GM21528 (cell line): ENCODE measurements at regions not wholly inside any gene's neighbourhood (a gene's known extent, or its start where the extent isn't known, plus 50 kb on each side); places are given as distances from the start of the nearest gene placed in this dataset.
"Not testable (repeated sequence)": the region's sequence is repeated elsewhere in the genome, so short reads cannot be mapped to it uniquely, and the experiment has no call there.

Source experiments
- ATAC-seq: cut with Tn5 transposase; IDR thresholded peaks from one replicate; pipeline ENCODE4 v1.9.1; 2021; ENCODE audit warnings: mild to moderate bottlenecking, moderate library complexity; ENCODE audit not compliant: unreplicated experiment, low FRiP score

DNA sequence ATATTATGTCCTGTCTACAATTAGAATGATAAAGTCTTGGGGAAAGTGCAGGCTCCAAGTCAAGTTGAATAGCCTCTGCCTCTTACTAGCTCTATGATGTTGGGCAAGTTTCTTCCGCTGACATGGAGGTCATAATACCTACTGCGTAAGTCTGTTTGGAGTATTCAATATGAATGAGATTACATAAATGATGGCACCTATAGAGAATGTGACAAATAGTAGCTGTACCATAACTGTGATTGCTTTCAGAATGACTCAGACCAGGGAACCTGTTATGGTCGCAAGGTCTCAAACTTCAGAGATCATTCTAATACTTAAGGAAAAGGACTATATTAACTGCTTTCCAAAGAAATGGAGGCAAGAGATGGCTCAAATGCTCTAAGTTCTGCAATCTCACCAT is 94.0 kb upstream of the ABCA1 start:
- ATAC-seq, result no peak

DNA sequence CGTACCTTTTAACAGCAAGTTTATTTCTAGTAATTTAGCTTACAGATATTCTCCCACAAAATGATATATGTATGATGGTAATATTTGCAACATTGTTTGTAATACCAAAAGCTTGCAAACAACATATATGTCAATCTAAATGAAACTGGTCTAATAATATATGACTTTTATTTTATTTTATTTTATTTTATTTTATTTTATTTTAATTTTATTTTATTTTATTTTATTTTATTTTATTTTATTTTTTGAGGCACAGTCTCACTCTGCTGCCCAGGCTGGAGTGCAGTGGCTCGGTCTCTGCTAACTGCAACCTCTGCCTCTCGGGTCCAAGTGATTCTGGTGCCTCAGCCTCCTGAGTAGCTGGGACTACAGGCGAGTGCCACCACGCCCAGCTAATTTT is 94.6 kb upstream of the ABCA1 start:
- not testable (repeated sequence) for ATAC-seq

DNA sequence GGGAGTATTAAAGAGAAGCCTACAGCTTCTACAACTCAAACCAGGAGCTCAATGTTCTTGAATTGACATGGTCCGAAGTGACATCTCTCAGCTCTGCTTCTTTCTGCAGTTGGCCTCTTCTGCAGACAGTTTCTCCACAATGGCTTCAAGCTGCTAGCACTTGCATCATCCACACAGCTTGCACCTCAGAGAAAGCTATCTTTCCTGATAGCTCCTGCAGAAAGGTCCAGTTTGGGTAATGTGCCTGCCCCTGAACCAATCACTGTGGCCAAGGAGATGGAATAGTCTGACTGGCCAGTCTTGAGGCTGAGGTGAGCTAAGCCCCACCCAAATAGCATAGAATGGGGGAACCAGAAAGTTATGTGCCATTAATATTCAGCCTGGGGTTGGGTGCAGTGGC is 95.8 kb upstream of the ABCA1 start:
- no peak for ATAC-seq

DNA sequence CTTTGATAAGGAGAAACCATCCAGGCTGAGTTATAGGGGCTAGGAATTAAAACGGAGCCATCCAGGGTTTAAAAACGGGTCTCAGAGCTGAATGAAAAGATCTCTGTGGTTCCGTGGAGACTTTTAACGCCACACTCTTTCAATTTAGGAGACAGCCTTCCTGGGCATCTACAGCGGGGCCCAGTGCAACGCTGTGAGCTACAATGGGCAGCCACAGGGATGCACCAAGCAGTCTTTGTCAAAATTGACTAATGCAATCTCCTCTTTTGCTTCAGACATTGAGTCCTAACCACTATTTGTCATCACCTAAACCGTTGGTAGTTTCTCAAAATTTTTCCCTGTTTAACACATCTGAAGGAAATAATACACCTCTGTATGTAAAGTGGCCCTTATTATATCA is 96.6 kb upstream of the ABCA1 start:
- no peak for ATAC-seq

DNA sequence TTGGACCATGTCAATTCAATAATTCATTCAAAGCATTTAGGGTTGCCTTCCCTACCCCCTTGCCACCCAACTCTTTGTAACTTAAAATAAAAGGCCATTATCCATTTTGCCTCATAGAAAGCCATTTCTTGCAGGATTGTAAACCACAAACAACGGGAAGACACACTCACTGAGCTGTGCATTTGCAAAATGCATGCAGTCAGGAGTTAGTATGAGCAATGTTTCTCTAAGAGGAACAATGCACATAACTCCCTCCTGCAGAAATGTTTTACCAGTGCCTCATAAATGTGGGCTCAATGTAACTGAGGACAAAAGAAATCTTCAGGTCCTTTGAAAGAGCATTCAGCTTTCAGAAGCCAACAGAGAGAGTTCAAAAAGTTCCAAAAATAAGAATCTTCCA is 98.5 kb upstream of the ABCA1 start:
- ATAC-seq, result no peak

DNA sequence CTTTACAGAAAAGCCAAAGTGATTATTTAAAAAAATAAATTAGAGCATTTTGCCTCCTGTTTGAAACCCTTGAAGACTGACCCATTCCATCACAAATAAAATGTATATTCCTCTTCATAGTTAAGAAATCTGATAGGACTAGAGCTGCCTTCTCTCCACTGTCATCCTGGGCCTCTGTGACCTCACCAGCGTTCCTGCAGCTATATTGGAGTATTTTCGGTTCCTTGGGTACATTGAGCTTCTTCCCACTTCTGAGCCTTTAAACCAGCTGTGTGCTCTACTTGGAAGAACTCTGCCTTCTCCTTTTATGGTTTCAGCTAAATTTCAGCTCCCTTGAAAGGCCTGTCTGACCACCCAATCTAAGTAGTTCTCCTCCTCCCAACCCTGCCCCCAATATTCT is 99.1 kb upstream of the ABCA1 start:
- ATAC-seq, result no peak

DNA sequence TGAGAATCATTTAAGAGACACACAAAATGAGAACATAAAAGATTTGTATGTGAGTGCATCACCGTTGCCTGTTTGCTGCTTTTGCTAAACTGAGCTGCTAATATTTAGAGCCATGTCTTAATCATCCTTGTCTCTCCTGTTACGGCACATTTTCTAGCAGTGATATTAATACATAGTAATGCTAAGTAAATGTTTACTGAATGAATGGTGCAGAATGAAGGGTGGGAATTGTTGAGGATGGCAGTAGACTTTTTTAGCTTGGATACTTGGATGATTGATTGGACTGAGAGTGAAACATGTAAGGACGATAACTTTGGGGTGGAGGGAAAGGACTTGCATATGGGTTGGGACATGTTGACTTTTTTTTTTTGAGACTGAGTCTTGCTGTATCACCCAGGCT is 102.3 kb upstream of the ABCA1 start:
- no peak for ATAC-seq

DNA sequence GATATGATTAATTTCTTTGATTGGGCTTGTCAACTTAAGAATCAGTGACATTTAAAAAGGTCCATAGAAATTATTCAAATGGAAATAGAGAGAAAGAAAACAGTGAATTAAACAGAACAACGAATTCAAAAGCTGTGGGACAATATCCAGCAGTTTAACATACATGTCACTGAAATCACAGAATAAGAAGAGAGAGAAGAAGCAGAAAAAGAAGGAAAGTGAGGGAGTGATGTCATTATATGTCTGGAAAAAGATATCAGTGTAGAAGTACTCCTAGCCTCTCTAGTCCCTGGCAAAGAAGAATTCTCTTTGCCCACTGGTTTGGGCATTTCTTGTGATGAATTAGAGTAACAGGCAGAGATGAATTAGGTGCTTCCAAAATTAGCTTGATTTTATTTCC is 109.2 kb upstream of the ABCA1 start:
- no peak for ATAC-seq

DNA sequence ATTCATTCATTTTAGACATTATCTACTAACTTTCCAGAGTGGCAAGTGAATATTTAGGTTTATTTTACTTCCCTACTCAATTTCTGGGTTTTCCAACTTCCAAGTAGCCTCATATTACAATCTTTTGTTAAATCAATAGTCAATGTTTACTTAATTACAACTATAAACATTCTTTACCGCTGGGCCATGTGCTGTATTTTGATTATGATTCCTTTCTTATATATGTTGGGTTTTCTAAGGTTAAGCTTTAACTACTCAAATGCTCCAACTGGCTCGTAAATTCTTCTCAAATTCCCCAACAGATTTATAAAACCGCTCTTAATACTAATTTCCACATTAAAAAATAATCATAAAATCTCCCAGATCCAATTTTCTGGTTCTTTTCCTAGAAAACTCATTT is 110.1 kb upstream of the ABCA1 start:
- ATAC-seq, result no peak

DNA sequence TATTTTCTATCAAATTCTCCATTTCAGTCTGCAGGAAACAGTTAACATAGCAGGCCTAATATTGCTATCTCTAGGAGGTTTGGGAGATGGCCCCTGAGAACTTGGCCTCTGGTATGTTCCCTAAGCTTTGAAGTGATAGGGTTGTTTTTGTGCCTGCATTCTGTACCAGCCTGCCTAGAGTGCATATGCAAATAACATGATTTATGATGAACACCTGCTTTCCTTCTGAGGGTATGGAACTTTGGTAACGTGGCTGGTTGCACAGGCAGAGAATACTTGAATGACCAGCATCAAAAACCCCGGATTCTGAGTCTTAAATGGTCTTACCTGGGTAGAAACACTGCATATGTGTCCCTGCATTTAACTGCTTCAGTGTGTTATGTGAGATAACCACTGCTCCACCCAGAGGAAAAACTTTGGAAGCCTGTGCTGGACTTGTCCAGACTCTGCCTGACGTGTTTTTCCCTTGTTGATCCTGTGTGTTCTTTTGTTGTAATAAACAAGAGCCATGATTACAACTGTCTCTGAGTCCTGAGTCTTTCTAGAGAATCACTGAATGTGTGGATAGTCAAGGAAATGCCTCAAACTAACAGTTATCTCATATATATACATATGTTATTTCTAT is 111.3 kb upstream of the ABCA1 start:
- ATAC-seq, result no peak

DNA sequence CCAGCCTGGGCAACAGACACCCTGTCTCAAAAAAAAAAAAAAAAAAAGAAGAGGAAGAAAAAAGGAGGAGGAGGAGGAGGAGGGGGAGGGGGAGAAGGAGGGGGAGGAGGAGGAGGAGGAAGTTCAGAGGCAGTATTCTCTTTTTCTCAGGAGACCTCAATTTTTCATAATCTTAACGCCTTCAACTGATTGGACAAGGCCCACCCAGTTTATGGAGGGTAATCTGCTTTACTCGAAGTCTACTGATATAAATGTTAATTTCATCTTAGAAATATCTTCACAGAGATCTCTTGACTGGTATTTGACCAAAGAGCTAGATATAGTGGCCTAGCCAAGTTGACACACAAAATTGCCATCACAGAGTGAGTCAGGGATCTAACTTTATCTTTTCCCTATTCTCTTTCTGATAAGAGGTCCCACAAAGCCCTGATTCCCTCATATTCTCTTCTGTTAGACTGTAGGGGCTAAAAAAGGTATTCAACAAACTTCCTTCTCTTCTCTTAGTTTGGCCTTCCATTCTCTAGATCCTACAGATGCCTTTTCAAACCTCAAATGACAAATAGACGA is 115.5 kb upstream of the ABCA1 start:
- no peak for ATAC-seq

DNA sequence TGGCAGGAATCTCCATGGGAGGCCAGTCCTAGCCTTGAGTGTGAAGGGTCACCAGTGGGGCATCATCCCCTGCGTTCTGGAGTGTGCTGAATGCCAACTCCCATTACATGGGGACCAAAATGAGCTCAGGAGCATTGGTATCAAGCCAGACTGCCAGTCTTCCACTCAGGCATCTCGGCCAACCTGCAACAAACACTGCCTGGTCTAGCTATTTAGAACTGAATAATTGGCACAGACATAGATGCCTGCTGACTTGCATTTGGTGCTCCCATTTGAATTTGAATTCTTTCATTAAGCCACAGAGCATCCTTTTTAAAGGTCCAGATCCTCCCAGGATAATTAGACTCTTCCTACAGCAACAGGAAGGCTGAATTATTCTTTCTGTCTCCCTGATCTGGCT is 116.6 kb upstream of the ABCA1 start:
- ATAC-seq, result no peak

DNA sequence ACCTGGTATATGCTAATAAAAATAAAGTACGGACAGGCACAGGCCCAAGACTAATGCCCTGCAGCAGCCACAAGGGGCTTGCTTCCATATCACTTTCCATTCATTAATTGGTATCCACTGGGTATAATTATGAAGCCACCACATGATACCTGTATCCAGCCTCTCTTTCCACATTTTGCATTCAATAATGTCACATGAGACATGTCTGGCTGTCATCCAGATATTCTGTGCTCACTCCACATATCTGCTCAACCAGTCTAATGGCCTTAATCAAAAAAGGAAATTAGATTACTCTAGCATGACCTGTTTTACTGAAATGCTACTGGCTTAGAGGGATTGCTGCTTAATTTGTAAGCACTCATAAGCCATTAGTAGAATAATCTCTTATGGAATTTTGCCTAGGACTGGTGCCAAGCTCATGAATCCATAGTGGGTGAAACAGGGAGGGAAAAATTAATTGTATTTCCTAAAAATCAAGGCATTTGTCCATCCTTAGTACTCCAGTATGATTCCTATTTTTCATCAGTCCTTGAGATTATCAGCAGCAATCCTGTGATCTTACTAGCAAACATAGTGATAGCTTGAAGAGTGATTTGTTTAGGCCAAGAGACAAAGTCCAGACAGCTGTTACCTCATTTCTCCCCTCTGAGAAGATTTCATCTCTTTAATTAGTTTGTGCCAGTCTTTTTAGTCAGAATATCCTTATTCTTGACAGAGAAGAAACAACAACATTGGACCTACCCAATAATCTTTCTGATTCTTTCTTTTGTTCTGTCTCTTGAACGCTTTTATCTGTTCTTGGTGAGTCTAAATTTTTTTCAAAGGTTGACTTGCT is 119.2 kb upstream of the ABCA1 start:
- no peak for ATAC-seq

DNA sequence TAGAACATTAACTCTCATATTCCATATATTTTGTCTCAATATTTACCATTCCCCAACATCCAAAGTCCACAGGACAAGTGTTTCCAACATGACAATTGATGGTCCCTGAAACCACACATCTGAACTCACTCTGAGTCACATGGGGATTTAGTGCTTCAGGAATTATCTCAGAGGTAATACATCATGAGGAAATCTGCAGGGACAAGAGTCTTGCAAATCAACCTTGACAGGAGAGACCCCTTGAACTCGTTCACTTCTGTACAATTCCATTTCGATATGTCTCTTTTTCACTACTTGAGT is 119.7 kb upstream of the ABCA1 start:
- ATAC-seq, result no peak

DNA sequence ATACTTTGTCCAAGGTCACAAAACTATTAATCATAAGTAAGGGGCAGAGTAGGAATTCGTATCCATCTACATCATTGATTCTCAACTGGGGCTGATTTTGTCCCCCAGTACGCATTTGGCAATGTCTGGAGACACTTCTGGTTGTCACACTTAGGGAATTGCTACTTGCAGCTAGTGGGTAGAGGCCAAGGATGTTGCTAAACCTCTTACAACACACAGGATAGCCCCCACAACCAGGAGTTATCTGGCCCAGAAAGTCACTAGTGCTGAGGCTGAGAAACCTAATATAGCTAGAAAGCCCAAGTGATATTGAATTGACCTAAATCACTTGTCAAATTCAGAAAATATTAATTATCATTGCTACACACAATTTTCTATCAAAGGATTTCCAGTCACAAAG is 120.4 kb upstream of the ABCA1 start:
- no peak for ATAC-seq

DNA sequence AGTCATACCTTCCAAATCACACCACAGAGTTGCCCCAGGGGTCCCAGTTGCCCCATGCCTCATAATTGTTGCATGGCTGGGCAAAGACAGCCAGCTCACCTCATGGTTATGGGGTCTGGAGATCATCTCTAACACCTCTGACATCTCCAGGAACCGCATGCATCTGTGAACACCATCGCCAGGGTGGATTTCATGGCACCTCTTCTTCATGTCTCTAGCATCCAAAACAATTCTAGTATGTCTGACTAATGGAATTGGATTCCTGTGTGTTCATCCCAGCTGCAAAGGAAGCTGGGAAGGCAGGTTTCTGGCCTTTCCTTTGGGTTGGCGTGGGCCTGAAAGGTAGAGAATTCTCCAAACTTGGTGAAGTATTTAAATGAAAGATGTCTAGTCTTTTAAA is 122.3 kb upstream of the ABCA1 start:
- ATAC-seq, result no peak

DNA sequence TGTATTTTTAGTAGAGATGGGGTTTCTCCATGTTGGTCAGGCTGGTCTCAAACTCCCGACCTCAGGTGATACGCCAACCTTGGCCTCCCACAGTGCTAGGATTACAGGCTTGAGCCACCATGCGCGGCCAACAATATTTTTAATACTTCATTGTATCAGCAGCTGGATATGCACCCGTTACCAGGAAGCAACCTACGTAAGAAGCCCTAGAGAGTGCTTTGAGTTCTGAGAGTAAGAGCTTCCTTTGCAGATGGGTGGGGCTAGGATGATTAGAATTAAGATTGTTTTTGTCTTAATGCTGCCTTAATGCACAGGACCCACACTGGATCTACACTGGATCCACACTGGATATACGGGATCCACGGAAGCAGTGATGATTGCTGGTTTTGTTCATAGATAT is 123.9 kb upstream of the ABCA1 start:
- no peak for ATAC-seq

DNA sequence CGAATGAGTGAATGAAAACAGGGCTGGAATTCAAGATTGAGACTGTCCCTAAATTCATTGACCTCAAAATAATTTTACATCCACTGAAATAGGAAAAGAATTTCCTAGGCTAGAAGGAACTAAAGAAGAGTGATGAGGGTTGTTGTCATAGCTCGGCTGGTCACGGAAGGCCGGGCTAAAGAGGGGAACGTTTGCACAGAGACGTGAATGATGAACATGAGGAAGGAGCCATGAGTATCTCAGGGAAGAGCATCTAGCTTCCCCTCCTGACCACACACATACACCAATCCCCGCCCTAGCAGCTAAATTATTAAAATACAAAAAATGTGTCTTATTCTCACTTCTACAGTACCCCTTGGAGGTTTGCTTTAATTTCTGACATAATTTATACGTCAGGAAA is 124.4 kb upstream of the ABCA1 start:
- no peak for ATAC-seq

DNA sequence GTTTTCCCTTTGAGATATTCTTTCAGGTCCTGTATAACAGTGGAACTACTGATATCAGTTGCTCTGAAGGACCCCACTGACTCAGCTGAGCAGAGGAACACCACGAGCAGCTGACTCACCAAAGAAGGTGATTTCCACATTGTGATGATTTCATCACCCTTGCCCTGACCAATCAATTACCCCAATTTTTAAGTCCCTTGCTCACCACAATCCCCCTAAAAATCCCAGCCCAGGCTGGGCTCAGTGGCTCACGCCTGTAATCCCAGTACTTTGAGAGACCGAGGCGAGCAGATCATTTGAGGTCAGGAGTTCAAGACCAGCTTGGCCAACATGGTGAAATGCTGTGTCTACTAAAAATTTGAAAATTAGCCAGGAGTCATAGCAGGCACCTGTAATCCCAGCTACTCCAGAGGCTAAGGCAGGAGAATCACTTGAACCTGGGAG is 125.3 kb upstream of the ABCA1 start:
- ATAC-seq, result no peak

DNA sequence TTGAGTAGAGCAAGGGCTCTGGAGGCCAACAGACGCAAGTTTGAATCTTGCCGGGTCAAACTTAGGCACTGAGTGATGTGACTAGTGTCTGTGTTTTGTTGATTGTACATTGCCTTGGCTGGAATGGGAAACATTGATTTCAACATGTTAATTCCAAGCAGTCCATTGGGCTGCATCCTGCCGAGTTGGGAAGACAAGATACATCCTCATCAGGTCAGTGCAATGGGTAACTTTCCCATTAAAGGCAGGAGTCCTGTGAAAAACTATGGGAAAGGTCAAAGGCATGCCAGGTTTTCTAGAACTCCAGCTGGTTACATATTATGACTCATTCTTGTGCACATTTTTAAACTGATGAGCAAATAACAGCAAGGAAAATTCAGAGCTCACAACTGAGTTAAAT is 126.5 kb upstream of the ABCA1 start:
- no peak for ATAC-seq

DNA sequence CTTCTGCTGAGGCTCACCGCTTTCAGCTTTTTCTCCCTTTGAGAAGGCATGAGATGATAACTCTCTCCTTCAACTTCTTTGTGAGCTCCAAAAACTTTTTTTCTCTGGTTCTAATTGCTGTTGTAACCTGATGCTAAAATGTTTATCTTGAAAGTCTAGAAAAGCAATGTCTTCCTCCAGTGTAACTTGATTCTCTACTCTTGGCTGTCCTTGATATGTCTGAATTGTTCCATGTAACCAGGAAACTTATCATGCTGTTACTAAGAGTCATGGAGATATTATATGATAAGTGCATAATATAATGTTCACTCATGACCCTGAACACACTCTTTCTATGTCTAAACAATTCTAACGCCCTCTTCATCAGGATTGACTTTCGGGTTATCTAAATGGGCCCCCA is 128.0 kb upstream of the ABCA1 start:
- no peak for ATAC-seq

DNA sequence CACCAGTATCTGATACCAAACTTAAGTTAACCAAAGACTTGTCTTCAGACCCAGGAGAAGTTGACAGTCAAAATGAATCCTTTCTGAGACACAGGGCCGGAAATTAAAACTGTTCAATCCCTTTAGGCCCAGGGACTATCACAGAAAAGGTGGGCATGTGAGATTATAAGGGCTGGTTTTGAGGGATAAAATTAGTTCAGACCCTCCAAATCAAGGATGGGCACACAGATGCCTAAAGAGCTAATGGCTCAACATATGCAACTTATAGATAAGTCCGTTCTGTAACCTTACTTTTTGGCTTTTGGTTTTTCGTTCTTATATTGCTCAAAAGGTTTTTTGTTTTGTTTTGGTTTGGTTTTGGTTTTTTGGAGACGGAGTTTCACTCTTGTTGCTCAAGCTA is 129.6 kb upstream of the ABCA1 start:
- ATAC-seq, result no peak
